HG03135 (cell line): ENCODE measurements at regions not wholly inside any gene's neighbourhood (a gene's known extent, or its start where the extent isn't known, plus 50 kb on each side); places are given as distances from the start of the nearest gene placed in this dataset.

Experiments
- ATAC-seq: cut with Tn5 transposase; IDR thresholded peaks from one replicate; pipeline ENCODE4 v1.9.1; 2021; ENCODE audit warnings: mild to moderate bottlenecking, moderate library complexity; ENCODE audit not compliant: unreplicated experiment

DNA sequence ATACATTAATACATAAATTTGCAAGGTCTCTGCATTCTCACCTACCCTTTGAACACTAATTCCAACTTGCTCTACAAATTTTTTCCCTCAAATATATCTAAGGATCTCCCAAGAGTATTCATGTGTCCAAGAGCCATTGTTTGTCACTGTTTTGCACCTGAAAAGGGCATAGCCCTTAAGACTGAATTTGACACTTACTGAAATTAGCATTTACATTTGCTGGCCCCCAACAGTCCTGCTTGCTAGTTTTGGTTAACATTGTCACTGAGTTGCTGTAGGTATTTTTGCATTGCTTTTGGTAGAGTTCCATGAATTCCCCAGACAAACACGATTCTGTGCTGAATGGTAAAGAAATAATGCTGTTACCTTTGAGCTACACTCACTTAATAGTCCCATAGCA is 57.3 kb downstream of the KCNA4 start:
- no peak for ATAC-seq

DNA sequence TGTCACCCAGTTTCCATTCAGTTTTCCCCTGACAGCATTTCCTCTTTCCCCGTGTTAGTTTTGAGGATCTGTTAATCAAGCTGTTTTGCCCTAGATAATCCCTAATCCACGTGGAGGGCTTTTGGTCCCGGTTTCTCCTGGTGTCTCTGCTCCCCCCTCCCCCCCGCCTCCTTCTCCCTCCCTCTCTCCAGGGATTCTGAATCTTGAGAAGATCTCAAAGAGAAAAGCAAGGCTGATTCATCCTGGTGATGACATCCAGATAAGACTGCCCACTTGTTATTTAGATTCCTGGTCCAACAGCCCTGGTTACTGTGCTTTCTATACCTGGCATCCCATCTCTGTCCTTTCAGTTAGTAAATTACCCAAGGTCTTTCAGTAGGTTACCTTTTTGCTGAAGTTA is 59.4 kb downstream of the KCNA4 start:
- no peak for ATAC-seq

DNA sequence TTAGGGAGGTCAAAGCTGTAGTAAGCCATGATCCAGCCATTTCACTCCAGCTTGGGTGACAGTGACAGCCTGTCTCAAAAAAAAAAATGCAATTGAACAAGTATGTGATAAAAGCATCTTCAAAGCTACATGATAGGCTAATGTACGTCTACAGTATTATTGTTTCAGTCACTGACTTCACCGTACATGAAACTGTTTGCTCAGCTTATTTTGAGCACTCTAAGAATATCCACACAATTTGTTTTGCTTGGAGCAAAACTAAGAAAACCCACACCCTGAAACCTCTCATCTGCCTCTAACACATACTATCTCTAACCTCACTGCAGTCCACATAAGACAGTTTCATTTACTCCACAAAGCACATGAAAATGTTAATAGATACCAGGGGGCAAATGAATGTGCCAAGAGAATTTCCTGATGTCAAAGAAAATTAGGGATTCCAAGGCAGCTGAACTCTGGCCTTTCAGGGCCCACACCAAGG is 60.7 kb downstream of the KCNA4 start:
- ATAC-seq, result no peak

DNA sequence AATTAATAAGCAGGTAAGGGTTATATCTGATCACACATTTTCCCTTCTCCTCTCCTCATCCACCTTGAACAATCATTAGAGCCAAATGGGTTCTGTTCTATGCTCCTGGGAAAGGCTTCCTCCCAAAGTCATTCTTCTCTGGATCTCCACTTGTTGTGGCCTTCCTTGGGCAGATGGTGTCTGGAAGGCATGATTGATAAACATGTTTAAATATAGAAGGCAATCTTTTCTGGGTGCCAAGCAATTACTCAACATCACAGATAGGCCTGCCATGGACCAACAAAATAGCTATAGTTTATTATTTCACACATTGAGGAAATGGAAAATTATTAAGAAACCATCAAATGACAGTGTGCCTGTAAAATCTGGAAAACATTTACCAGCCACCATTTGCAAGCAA is 73.5 kb downstream of the KCNA4 start:
- ATAC-seq, result no peak

DNA sequence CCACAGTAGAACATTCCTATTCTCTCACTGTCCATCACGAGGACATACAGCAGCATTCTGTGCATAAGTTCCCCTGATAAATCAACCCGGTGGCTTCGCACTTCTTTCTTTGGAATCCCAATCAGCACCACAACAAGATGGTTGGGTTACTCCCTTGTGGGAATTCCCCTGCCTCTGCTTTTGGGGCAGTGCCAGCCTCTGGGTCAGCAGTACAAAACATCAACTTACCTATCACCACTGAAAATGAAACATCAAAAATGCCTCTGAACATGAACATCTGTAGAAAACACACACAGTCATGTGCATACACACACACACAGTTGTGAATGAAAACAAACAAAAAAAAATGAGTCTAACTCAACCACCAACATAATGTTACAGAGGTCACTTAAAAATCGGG is 79.3 kb downstream of the KCNA4 start:
- no peak for ATAC-seq

DNA sequence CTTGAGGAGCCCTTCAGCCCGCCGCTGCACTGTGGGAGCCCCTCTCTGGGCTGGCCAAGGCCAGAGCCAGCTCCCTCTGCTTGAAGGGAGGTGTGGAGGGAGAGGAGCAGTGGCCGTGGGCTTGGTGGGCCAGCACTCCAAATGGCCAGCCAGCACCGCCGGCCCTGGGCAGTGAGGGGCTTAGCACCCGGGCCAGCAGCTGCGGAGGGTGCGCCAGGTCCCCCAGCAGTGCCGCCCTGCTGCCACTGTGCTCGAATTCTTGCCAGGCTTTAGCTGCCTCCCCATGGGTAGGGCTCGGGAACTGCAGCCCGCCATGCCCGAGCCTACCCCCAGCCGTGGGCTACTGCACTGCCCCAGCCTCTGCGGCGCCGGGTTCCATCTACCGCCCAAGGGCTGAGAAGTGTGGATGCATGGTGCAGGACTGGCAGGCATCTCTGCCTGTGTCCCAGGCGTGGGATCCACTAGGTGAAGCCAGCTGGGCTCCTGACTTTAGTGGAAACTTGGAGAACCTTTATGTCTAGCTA is 82.7 kb downstream of the KCNA4 start:
- ATAC-seq, result no peak

DNA sequence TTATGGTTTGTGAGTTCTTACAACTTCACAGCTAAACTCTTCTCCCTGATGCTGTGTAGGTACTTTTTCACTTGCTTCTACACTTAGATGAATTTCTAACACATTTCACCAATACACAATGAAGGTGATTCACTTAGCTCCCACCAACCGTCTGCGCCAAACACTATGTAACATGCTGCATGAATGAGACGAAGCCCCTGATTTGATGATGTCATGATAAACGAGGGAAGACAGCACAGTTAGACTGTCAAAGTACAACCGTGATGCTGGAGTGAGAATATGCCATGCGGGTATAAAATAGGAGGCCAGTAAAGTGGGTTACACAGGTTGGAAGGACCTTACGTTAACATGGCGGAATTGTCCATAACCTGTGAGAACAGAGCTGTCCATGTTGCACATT is 100.8 kb downstream of the KCNA4 start:
- no peak for ATAC-seq

DNA sequence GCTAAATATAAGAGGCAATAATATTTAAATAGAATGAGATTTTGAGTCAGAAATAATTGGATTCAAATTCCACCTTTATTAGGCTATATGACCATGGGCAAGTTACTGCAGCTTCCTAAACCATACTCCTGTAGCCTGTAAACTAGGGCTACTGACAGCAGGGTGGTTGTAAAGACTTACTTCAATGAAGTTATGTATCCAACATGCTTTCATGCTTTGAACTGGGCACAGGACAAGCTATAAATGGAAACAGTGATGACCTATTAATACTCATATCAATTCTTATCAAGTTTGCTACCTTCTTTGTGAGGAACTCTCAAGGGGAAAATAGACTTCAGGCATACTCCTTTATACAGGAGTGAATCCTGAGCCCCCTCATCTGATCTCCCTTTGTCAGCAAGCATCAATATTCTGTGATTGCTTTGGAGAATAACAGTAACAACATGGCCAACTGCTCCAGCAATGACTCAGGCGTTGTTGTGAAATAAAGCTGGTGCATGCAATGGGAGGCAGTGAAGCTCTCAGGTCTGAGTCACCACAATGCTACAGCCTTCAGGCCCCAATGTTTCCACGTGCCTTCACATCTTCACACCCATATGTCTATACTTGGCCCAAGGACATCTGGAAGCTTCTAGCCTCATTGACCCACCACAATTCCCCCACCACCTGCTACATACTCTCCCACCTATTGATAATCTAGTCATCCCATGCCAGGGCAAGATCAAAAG is 102.5 kb downstream of the KCNA4 start:
- ATAC-seq, result no peak

DNA sequence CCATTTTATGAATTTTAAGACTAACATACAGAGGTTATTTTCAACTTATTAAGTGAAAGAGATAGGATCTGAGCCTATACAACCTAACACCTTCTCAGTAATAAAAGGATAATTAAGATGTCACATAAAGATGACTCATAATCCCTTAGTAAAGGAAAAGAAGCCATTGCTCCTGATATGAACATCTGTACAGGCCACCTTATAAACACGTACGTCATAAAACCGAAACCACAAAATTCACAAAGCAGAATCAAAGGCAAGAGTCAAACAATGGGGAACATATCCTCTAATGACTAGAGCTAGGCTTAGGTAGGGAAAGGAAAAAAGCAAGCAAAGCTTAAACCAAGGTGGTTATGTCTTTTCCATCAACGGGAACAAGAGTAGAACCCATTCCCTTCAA is 103.5 kb downstream of the KCNA4 start:
- ATAC-seq, result no peak

DNA sequence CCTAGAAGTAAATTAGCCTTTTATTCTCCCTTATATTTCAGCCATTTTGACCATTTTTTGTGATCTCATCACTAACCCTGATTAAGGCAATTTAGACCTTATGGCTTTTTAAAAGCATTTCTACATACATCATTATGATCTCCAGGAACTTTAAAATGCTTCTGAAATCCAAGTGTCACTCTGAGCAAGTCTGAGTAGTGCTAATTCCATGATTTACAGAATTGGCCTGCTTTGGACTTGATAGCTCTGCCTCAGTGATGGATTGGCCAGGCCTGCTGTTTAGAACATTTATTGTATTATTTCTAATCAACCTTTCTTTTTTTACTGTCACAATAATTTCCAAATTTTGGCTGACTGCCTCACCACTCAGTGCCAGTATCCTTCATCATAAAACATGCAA is 116.4 kb downstream of the KCNA4 start:
- ATAC-seq, result no peak

DNA sequence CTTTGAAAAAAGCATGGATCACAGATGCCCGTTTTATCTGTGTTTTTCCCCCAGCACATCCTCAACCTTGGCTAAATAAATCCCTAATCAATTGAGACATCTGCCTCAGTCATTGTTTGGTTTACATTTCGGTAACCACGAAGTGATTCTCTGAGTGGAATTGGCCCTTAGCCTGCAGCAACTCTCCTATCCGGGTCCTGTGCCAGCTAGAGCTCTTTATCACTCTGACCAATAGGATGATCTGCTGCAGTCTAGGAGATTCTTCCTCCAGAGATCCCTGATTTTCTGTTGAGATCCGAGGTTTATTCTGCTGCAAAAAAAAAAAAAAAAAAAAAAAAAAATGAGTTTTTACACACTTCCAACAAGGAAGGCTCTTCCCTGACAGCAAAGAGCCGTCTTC is 137.3 kb downstream of the KCNA4 start:
- no peak for ATAC-seq

DNA sequence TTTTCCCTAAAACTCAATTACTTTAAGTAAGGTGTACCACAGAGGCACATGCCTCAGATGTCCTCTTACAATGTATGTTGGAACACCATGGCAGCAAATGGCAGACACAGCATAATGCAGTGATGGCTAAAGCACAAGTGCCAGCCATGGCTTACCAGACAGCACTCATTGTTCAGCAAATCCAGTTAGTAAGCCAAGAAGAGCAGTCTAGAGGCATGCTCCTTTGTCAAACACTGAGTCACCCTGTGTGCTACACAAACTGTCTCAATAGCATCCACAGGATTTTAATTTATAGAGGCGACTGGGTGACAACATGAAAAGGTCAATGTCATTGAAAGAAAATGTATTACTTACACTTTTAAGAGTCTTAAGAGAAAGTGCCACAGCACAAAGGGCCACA is 140.6 kb downstream of the KCNA4 start:
- no peak for ATAC-seq

DNA sequence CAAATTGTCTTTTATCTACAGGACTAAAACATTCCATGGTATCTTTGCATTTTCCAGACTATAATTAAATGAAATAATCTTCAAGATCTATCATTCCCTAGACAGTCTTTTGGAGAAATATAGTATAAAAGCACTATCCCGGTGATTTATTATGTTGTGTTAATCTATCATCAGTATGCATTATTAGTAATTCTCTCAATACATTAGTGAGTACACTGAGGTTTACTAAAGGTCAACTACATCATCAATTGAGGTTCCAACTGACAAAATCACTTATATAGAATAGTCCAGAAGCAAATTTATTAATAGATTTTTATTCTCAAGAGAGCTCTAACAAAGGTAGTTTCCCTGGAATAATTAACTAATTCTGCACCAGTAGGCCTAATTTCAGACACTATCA is 169.6 kb downstream of the KCNA4 start:
- ATAC-seq, result no peak

DNA sequence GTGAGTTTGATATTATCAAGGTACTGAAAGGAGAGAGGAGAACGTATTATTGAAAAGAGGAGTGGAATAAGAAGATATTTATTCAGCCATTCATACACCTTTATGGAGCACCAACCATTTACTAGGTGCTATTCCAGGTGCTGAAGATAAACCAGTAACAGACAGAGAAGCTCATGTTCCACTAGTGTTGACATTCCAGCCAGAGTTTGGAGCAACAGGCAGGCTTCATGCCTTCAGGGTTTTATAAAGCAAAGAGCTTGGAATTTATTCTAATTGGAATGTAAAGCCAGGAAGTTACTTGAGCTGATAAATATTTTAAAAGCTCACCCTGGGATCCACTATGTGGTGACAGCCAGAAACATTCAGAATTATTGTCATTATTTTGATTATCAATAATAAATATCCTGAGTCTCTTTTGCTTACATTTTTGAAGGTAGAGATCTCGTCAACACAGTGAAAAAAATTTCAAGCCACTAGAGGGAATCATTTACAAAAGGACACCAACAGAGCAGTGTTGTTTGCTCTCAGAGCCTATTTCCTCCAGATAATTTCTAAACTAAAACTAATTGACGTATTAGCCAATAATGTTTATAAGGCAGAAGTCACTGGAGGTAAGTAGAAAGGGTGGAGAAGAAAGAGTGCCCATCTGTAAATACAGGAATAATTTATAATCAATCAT is 172.0 kb downstream of the KCNA4 start:
- ATAC-seq, result no peak

DNA sequence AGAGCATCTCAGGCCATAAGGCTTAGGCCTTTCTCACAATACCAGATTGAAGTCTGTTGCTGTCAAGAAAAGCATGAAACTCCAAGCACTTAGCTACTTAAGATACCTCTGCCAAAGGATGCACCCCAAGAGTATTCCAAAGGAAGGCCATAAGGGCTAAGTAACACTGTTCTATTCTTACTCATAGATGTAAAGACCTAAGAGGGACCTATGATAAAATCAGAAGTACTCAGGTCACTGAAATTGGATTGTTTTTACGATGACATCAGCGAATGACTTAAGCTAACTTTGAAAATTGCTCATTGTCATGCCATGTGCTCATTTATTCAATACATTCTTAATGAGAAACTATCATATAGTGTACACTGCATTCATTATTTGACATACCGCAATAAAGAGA is 172.8 kb downstream of the KCNA4 start:
- no peak for ATAC-seq

DNA sequence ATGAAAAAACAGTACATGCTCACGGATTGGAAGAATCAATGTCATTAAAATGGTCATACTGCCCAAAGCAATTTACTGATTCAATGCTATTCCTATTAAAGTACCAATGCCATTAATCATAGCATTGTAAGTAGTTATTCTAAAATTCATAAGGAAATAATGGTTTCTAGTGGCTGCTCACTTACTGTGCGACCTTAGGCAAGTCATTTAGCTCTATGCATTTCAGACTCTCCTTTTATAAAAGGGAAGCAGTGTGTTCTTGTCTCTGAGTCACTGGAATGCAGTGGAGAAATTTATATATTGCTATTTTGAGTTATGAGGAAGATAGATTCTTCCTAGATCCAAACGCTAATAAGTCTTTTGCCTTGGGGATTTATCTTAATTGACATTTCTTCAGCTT is 174.8 kb downstream of the KCNA4 start:
- ATAC-seq, result no peak

DNA sequence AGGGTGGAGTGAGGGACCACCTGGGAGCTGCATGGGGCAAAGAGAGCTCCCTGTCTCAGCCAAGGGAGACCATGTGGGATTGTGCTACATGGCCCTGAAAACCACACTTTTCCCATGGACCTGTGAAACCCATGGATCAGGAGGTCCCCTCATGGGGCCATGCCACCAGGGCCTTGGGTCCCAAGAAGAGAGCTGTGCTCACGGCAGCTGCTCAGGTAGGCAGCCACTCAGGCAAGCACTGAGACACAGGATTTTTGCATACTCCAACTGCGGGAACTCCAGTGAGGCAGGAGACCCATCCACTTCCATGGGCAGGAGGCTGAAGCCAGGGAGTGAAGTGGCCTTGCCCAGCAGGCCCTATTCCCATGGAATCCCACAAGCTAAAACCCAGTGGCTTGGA is 190.0 kb downstream of the KCNA4 start:
- ATAC-seq, result no peak

DNA sequence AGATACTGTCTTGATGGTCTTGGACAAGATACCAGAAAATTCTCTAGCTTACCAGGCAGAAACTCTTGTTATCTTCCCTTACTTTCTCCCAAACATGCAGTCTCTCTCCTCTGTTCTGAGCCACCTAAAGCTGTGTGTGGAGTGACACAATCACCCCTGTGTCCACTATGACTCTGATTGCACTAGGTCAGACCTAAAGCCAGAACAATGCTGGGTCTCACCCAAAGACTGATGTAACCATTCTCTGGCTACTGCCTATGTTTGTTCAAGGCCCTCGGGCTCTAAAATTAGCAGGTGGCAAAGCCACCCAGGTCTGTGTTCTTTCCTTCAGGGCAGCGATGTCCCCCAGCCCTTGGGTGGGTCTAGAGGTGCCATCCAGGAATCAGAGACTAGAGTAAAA is 200.5 kb downstream of the KCNA4 start:
- ATAC-seq, result no peak

DNA sequence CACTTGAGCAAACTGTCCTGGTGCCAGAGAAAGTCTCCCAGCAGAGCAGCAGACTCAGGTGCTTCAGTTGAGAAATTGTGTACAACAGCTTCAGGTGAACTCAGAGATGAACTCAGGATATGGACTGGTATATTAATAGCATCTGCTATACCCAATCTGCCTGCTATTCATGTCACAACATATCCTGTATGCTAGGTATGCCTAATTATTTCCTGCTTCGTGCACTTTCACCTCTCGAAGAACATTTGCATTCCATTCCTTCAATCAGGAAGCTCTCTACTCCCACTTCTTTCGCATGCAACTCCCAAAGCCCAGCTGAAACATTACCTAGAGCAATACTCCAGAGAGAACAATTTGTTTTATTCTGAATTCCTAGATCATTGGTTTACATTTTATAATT is 207.7 kb downstream of the KCNA4 start:
- no peak for ATAC-seq

DNA sequence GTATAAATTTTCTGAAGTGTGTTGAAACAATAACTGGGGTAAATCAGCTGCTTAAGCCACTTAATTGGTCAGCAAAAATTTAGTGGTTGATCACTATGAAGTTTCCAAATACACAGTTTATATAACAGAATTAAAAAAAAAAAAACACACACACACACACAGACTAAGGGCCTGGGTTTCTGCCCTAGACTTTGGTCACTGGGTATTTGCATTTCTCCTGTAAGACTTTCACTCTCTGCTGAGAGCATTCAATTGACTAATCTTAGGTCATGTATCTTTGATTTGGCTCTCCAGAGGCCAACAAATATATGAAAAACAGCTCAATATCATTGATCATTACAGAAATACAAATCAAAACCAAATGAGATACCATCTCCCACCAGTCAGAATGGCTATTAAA is 214.3 kb downstream of the KCNA4 start:
- ATAC-seq, result no peak

DNA sequence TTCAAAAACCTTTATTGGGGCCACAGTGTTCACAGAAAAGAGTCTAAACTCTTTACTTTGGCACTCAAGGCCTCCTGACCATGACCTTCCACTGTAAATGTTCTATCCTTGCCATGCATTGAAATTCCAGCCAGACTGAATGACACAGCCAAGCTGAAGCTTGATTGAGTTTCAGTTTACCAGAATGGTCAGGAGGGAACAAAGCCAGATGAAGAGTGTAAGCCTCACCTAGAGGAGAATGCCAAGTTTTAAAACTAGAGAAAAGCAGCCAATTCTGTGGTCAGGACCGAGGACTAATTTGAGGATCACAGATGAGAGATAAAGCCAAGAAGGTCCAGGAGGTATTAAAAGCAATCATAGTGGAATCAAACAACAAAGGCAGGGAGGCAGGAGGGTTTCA is 215.3 kb downstream of the KCNA4 start:
- ATAC-seq, result no peak

DNA sequence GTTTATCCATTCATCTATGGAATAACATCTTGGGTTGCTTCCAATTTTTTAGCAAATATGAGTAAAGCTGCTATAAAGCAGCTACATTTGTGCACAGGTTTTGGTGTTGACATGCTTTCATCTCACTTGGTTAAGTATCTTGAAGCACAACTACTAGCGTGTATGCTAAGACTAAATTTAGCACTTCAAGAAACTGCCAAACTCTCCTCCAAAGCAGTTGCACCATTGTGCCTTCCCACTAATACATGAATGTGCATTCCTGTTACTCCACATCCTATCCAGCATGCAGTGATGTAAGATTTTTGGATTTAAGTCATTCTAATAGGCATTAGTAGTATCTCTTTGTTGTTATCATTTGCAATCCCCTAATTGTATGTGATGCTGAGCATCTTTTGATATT is 230.7 kb downstream of the KCNA4 start:
- ATAC-seq, result no peak

DNA sequence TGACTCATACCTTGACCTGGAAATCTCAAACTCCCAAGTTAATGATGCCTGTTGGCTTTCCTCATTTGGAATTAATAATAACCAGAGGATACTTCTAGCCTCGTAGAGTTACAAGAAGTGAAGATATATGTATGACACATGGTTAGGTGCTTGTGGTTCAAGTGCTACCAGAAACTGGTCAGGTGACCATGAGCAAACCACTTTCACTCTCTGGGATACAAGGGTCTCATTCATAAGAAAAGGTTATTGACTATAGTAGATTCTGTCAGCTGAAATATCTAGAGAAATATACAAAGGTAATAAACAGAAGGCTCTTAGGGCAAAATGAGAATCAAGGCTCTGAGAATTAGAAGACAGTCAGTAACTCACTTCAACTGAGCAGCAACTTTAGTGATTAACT is 233.3 kb downstream of the KCNA4 start:
- ATAC-seq, result no peak
